H1 (cell line): ENCODE measurements at regions not wholly inside any gene's neighbourhood (a gene's known extent, or its start where the extent isn't known, plus 50 kb on each side); places are given as distances from the start of the nearest gene placed in this dataset.

Experiments
- CTCF ChIA-PET: fragments of 300-600 bp; sonication (Branson Sonifier 250); formaldehyde crosslinking; loops from one replicate; lab custom pipeline; 2021; ENCODE audit not compliant: partially characterized antibody; lab: Charles Lee
- POLR2A ChIA-PET: fragments of 300-600 bp; sonication (Branson Sonifier 250); formaldehyde crosslinking; loops from one replicate; lab custom pipeline; 2021; ENCODE audit warnings: inconsistent platforms; ENCODE audit not compliant: partially characterized antibody; lab: Charles Lee
- DNase-seq, 2 experiments: peaks; one replicate each; pipeline versions ENCODE4 v3.0.0 to v3.0.0-alpha.2; 2010 to 2022; ENCODE audit warnings: low spot score in 2 of 2, low read depth in 1 of 2, mixed read lengths in 1 of 2
- FAIRE-seq: peaks from 2 replicates; lab custom pipeline; 2011; peaks lifted over from hg19 to GRCh38; lab: Jason Lieb, UNC
- H2AFZ ChIP-seq: 2 replicates; pipeline ENCODE4 v1.8.1; 2012; ENCODE audit warnings: low read length, inconsistent platforms
- H2AK5ac ChIP-seq: 2 replicates; pipeline ENCODE4 v1.6.1; 2013; ENCODE audit warnings: low read depth, low read length
- H2BK120ac ChIP-seq: replicated peaks from 2 replicates; pipeline ENCODE3; 2013; ENCODE audit warnings: low read depth, low read length, inconsistent platforms
- H2BK12ac ChIP-seq: 2 replicates; pipeline ENCODE4 v1.6.1; 2013; ENCODE audit warnings: low read depth, low read length
- H2BK15ac ChIP-seq: 2 replicates; pipeline ENCODE4 v1.6.1; 2013; ENCODE audit warnings: low read length
- H2BK20ac ChIP-seq: 2 replicates; pipeline ENCODE4 v1.6.1; 2013; ENCODE audit warnings: low read length
- H2BK5ac ChIP-seq: 2 replicates; pipeline ENCODE4 v1.6.1; 2013; ENCODE audit warnings: low read depth, low read length
- H3K14ac ChIP-seq: 2 replicates; pipeline ENCODE4 v1.6.1; 2013; ENCODE audit warnings: inconsistent platforms; ENCODE audit not compliant: insufficient read length
- H3K18ac ChIP-seq: 2 replicates; pipeline ENCODE4 v1.6.1; 2013; ENCODE audit warnings: low read length; ENCODE audit errors: extremely low read depth
- H3K23ac ChIP-seq: 2 replicates; pipeline ENCODE4 v1.6.1; 2013; ENCODE audit warnings: inconsistent platforms; ENCODE audit not compliant: insufficient read length
- H3K23me2 ChIP-seq: 2 replicates; pipeline ENCODE4 v1.6.1; 2013; ENCODE audit warnings: low read depth, low read length
- H3K27ac ChIP-seq: 2 replicates; pipeline ENCODE4 v1.6.1; 2011; ENCODE audit warnings: low read depth, low read length, inconsistent platforms
- H3K27me3 ChIP-seq, 4 experiments: replicated peaks in 1 of 4; 1 replicate in 1 of 4; 2 replicates in 3 of 4; pipeline versions ENCODE4 v1.6.1 to v1.8.1; 2011 to 2013; ENCODE audit warnings: low read length in 3 of 4, mild to moderate bottlenecking in 3 of 4, inconsistent platforms in 2 of 4, mixed read lengths in 2 of 4, moderate library complexity in 1 of 4; ENCODE audit not compliant: control insufficient read depth in 3 of 4, insufficient read depth in 3 of 4; ENCODE audit errors: extremely low read depth in 1 of 4
- H3K36me3 ChIP-seq, 4 experiments: 2 replicates each; pipeline versions ENCODE4 v1.6.1 to v1.8.1; 2011 to 2013; ENCODE audit warnings: mild to moderate bottlenecking in 4 of 4, low read length in 3 of 4, moderate library complexity in 2 of 4, control low read depth in 1 of 4, inconsistent platforms in 1 of 4; ENCODE audit not compliant: insufficient read depth in 4 of 4, control insufficient read depth in 2 of 4
- H3K4ac ChIP-seq: replicated peaks from 2 replicates; pipeline ENCODE3; 2013; ENCODE audit warnings: low read length, low read depth, mixed read lengths, inconsistent platforms; ENCODE audit not compliant: insufficient read length
- H3K4me1 ChIP-seq, 4 experiments: replicated peaks in 1 of 4; 1 replicate in 1 of 4; 2 replicates in 3 of 4; pipeline versions ENCODE4 v1.6.1 to v1.8.1; 2011 to 2013; ENCODE audit warnings: low read length in 3 of 4, inconsistent platforms in 2 of 4, mixed read lengths in 1 of 4; ENCODE audit not compliant: insufficient read depth in 4 of 4, control insufficient read depth in 3 of 4
- H3K4me2 ChIP-seq, 2 experiments: 2 replicates each; pipeline versions ENCODE4 v1.6.1 to v1.8.1; 2011 to 2013; ENCODE audit warnings: low read depth in 2 of 2, low read length in 2 of 2, control low read depth in 1 of 2, inconsistent platforms in 1 of 2, mild to moderate bottlenecking in 1 of 2; ENCODE audit not compliant: insufficient read depth in 1 of 2
- H3K4me3 ChIP-seq, 4 experiments: fragments of 200-600, 300-600 bp in 1 of 4; sonication (generic), shearing (Covaris generic), sonication (Bioruptor Twin) in 1 of 4; 2 replicates each; pipeline versions ENCODE4 v1.5.1 to v1.8.1; 2011 to 2016; ENCODE audit warnings: low read length in 4 of 4, low read depth in 3 of 4, control low read depth in 2 of 4, inconsistent platforms in 2 of 4, mild to moderate bottlenecking in 2 of 4, mixed read lengths in 1 of 4, moderate library complexity in 1 of 4; ENCODE audit not compliant: insufficient read depth in 2 of 4; ENCODE audit errors: extremely low read depth in 1 of 4
- H3K56ac ChIP-seq: replicated peaks from 2 replicates; pipeline ENCODE3; 2013; ENCODE audit warnings: low read depth, mild to moderate bottlenecking, mixed read lengths, low read length, inconsistent platforms; ENCODE audit not compliant: insufficient read length
- H3K79me1 ChIP-seq: 2 replicates; pipeline ENCODE4 v1.6.1; 2013; ENCODE audit warnings: low read depth, low read length, control low read depth
- H3K79me2 ChIP-seq, 2 experiments: 2 replicates each; pipeline versions ENCODE4 v1.6.1 to v1.8.1; 2012 to 2013; ENCODE audit warnings: low read length in 2 of 2, mild to moderate bottlenecking in 2 of 2, inconsistent platforms in 1 of 2; ENCODE audit not compliant: insufficient read depth in 2 of 2, control insufficient read depth in 1 of 2
- H3K9ac ChIP-seq, 4 experiments: replicated peaks in 1 of 4; 1 replicate in 1 of 4; 2 replicates in 3 of 4; pipeline versions ENCODE4 v1.6.1 to v1.8.1; 2011 to 2013; ENCODE audit warnings: low read depth in 3 of 4, low read length in 3 of 4, control low read depth in 2 of 4, mild to moderate bottlenecking in 2 of 4, moderate library complexity in 2 of 4, inconsistent platforms in 1 of 4; ENCODE audit errors: extremely low read depth in 1 of 4
- H3K9me3 ChIP-seq, 2 experiments: 2 replicates each; pipeline versions ENCODE4 v1.6.1 to v1.8.1; 2012 to 2013; ENCODE audit warnings: mild to moderate bottlenecking in 2 of 2, moderate library complexity in 2 of 2, control low read depth in 1 of 2, inconsistent platforms in 1 of 2, low read depth in 1 of 2, low read length in 1 of 2, mixed read lengths in 1 of 2; ENCODE audit not compliant: insufficient read depth in 2 of 2
- H4K20me1 ChIP-seq, 2 experiments: replicated peaks in 1 of 2; 2 replicates each; pipeline versions ENCODE3 to v1.8.1; 2011 to 2013; ENCODE audit warnings: inconsistent platforms in 2 of 2, low read length in 2 of 2, mild to moderate bottlenecking in 1 of 2; ENCODE audit not compliant: insufficient read depth in 2 of 2, control insufficient read depth in 1 of 2
- H4K5ac ChIP-seq: 2 replicates; pipeline ENCODE4 v1.6.1; 2013; ENCODE audit warnings: low read length, low read depth, mixed read lengths, inconsistent platforms; ENCODE audit not compliant: insufficient read length
- H4K8ac ChIP-seq: 2 replicates; pipeline ENCODE4 v1.8.0; 2013; ENCODE audit warnings: mild to moderate bottlenecking, moderate library complexity, low read length, inconsistent platforms; ENCODE audit not compliant: insufficient read depth; ENCODE audit errors: extremely low read depth
- H4K91ac ChIP-seq: replicated peaks from 2 replicates; pipeline ENCODE3; 2013; ENCODE audit warnings: low read length, mixed read lengths, inconsistent platforms; ENCODE audit not compliant: insufficient read length
- CBX5 ChIP-seq: fragments of 300-800, 300-1000 bp; sonication (generic); IDR thresholded peaks from 2 replicates; pipeline ENCODE4 v1.7.1; 2016; ENCODE audit warnings: antibody characterized with exemption, low read length, low read depth
- CBX8 ChIP-seq: fragments of 300-800, 300-1000 bp; sonication (generic); IDR thresholded peaks from 2 replicates; pipeline ENCODE4 v1.7.1; 2016; ENCODE audit warnings: low read depth, low read length, borderline replicate concordance
- CREB1 ChIP-seq: IDR thresholded peaks from 2 replicates; pipeline ENCODE4 v1.6.1; 2012; ENCODE audit warnings: inconsistent platforms
- CTBP2 ChIP-seq: IDR thresholded peaks from 2 replicates; pipeline ENCODE4 v1.7.0; 2011; ENCODE audit warnings: borderline replicate concordance, mild to moderate bottlenecking, moderate library complexity, mixed read lengths, low read length; ENCODE audit not compliant: insufficient read depth, insufficient read length
- GABPA ChIP-seq: IDR thresholded peaks from 2 replicates; pipeline ENCODE4 v1.6.1; 2011; ENCODE audit warnings: mild to moderate bottlenecking, low read length, moderate library complexity, borderline replicate concordance; ENCODE audit not compliant: insufficient read depth
- HDAC2 ChIP-seq, 2 experiments: fragments of 300-600 bp in 1 of 2; sonication (generic) in 1 of 2; IDR thresholded peaks; 2 replicates each; pipeline ENCODE4 v1.6.1; 2011 to 2012; ENCODE audit warnings: low read depth in 2 of 2, low read length in 2 of 2, mild to moderate bottlenecking in 2 of 2, moderate library complexity in 2 of 2, borderline replicate concordance in 1 of 2, inconsistent platforms in 1 of 2
- JUND ChIP-seq: IDR thresholded peaks from 2 replicates; pipeline ENCODE4 v1.6.1; 2011; ENCODE audit warnings: mild to moderate bottlenecking, improper control_type of control experiment, low read length
- PHF8 ChIP-seq: fragments of 200-600 bp; sonication (generic); conservative IDR thresholded peaks from 2 replicates; pipeline ENCODE4 v1.7.1; 2012; ENCODE audit warnings: low read depth, mild to moderate bottlenecking, inconsistent platforms, low read length, moderate library complexity
- POU5F1 ChIP-seq: IDR thresholded peaks from 2 replicates; pipeline ENCODE4 v1.6.1; 2011; ENCODE audit warnings: low read depth, mild to moderate bottlenecking, low read length, moderate library complexity
- SIX5 ChIP-seq: IDR thresholded peaks from 2 replicates; pipeline ENCODE4 v1.6.1; 2011; ENCODE audit warnings: mild to moderate bottlenecking, low read depth, low read length
- SRF ChIP-seq: IDR thresholded peaks from 2 replicates; pipeline ENCODE4 v1.6.1; 2011; ENCODE audit warnings: mild to moderate bottlenecking, low read depth, low read length, moderate library complexity
- TBP ChIP-seq: IDR thresholded peaks from 2 replicates; pipeline ENCODE4 v1.6.1; 2011; ENCODE audit warnings: low read depth, low read length, improper control_type of control experiment
- WGBS, 2 experiments: shearing (Covaris generic) in 1 of 2; methylation state at CpG; one replicate each; pipeline versions ENCODE4 v1.1.6 to v1.1.7; 2013 to 2015; ENCODE audit warnings: low lambda C conversion rate in 2 of 2, mixed read lengths in 2 of 2, inconsistent platforms in 1 of 2, low coverage in 1 of 2, missing lambda C conversion rate in 1 of 2; ENCODE audit not compliant: insufficient replicate concordance in 2 of 2, insufficient coverage in 1 of 2, insufficient read length in 1 of 2; ENCODE audit errors: extremely low coverage in 1 of 2, missing lambda C conversion rate in 1 of 2; 5-methylcytosine and 5-hydroxymethylcytosine counted together
- TF ChIP-seq, protein P1 (sequence below): IDR thresholded peaks from 2 replicates; pipeline ENCODE4 v1.6.1; 2011; ENCODE audit warnings: low read depth, mild to moderate bottlenecking, low read length; ENCODE audit not compliant: insufficient read depth

DNA sequence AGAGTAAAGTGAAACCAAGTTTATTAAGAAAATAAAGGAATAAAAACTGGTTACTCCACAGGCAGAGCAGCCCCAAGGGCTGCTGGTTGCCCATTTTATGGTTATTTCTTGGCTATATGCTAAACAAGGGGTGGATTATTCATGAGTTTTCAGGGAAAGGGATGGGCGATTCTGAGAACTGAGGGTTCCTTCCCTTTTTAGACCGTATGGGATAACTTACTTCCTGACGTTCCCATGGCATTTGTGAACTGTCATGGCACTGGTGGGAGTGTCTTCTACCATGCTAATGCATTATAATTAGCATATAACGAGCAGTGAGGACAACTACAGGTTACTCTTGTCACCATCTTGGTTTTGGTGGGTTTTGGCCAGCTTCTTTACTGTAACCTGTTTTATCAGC lies 323.9 kb upstream of the PTGER4 start:
- Histone ChIP-seq H2AK5ac (no peak overlapping the region), H3K4me2 (no peak overlapping the region), H3K56ac (no peak overlapping the region), H3K27me3 (no peaks in the 10 kb centered on the region), H3K27ac (no peak overlapping the region), H2BK120ac (no peak overlapping the region), H3K36me3 (no peaks in the 10 kb centered on the region), H2BK12ac (no peak overlapping the region), H3K4me3 (no peak overlapping the region), H4K91ac (no peak overlapping the region), H3K9me3 (no peaks in the 10 kb centered on the region), H4K8ac (no peak overlapping the region), H3K23me2 (no peaks in the 10 kb centered on the region), H2AFZ (no peak overlapping the region), H3K4me1 (no peaks in the 10 kb centered on the region), H2BK5ac (no peak overlapping the region), H4K20me1 (no peaks in the 10 kb centered on the region), H3K14ac (no peak overlapping the region), H3K79me2 (no peaks in the 10 kb centered on the region; a peak in 1 of 4 replicates), H3K4ac (no peak overlapping the region), H3K9ac (no peak overlapping the region), H3K18ac (no peak overlapping the region), H3K79me1 (no peaks in the 10 kb centered on the region), H4K5ac (no peak overlapping the region), H2BK15ac (no peak overlapping the region), H2BK20ac (no peak overlapping the region), H3K23ac (no peak overlapping the region)
- 66% methylated on average over 3 of the region's 4 CpGs; no CpG with 5 or more reads in 1 of the 2 experiments for WGBS, 2 experiments
- POLR2A ChIA-PET, result no interaction called here
- DNase-seq, result no peak
- FAIRE-seq, result no peak
- CTCF ChIA-PET, result interaction anchor here (0.6 to 1.6 kb wide), 2 partner anchors 11 to 407 kb away, joined by 3 to 7 read pairs; no protein-coding TSS in a partner anchor
- TF ChIP-seq SRF (no peak), CBX5 (no peak), TBP (no peak), HDAC2 (IDR thresholded peaks at IDR 0.05; ENCODE audit: borderline replicate concordance in 1 of 2, low read depth in 2 of 2, low read length in 2 of 2) (no peak), GABPA (no peak), POU5F1 (no peak), JUND (no peak), CTBP2 (no peak), CREB1 (no peak), PHF8 (no peak), CBX8 (no peak), SIX5 (no peak)
- TF ChIP-seq, protein P1, sequence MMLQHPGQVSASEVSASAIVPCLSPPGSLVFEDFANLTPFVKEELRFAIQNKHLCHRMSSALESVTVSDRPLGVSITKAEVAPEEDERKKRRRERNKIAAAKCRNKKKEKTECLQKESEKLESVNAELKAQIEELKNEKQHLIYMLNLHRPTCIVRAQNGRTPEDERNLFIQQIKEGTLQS, result no peak
